Cardiac fibroblast (primary cell): ENCODE measurements at regions not wholly inside any gene's neighbourhood (a gene's known extent, or its start where the extent isn't known, plus 50 kb on each side); places are given as distances from the start of the nearest gene placed in this dataset.

Experiments used
- DNase-seq, 2 donors: peaks; one replicate each; pipeline versions ENCODE4 v3.0.0 to v3.0.0-alpha.2; 2010; ENCODE audit warnings: low read depth in 2 of 2
- H3K4me3 ChIP-seq, 2 donors: replicated peaks in 1 of 2; 1 replicate in 1 of 2; 2 replicates in 1 of 2; pipeline ENCODE4 v1.5.1; 2011; ENCODE audit warnings: low read depth in 2 of 2, low read length in 2 of 2, mild to moderate bottlenecking in 2 of 2, moderate library complexity in 1 of 2
- TF ChIP-seq, protein P1 (sequence below): IDR thresholded peaks from one replicate; pipeline ENCODE4 v1.5.1; 2011; ENCODE audit warnings: low read depth, mild to moderate bottlenecking, low read length, inconsistent platforms

DNA sequence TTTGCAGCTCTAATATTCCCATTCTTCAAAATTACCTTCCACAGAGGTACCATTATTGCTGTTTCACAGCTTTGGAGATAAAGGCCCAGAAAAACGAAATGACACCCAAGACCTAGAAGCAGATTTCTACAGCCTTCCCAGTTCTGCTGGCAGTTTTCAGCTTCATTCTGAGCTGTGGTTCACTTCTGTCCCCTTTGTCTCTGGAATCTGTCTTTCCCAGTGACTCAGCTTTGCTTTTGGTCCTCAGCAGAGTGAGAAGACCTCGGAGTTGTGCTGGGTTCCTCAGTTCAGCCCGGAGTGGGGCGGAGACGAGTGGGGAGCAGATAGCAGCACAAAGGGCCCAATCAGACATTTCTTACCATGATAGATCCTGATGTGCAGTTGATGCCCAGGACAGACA lies 180.7 kb upstream of the CXCR4 start:
- DNase-seq: no peak
- H3K4me3 ChIP-seq: no peak overlapping the region
- TF ChIP-seq, protein P1, sequence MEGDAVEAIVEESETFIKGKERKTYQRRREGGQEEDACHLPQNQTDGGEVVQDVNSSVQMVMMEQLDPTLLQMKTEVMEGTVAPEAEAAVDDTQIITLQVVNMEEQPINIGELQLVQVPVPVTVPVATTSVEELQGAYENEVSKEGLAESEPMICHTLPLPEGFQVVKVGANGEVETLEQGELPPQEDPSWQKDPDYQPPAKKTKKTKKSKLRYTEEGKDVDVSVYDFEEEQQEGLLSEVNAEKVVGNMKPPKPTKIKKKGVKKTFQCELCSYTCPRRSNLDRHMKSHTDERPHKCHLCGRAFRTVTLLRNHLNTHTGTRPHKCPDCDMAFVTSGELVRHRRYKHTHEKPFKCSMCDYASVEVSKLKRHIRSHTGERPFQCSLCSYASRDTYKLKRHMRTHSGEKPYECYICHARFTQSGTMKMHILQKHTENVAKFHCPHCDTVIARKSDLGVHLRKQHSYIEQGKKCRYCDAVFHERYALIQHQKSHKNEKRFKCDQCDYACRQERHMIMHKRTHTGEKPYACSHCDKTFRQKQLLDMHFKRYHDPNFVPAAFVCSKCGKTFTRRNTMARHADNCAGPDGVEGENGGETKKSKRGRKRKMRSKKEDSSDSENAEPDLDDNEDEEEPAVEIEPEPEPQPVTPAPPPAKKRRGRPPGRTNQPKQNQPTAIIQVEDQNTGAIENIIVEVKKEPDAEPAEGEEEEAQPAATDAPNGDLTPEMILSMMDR: no peak

DNA sequence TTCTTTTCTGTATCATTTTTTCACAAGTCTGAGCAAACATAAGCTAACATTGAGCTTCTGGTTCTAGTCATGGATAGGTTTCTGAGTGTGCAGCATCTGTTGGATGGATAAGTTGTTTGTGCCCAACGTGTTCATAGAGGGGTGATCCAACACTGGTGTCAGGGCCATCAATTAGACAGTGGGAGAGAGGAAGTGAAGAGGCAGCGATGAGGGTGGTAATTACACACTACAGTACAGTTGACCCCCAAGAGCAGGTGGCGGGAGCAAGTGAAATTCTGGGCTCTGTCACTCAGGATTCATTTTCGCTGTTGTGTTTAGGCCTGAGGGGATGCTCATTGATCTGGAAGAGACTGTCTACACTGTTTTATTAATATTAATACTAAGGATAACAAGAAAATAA lies 180.0 kb upstream of the CXCR4 start:
- TF ChIP-seq, protein P1: no peak
- H3K4me3 ChIP-seq: no peak overlapping the region
- DNase-seq: no peak

DNA sequence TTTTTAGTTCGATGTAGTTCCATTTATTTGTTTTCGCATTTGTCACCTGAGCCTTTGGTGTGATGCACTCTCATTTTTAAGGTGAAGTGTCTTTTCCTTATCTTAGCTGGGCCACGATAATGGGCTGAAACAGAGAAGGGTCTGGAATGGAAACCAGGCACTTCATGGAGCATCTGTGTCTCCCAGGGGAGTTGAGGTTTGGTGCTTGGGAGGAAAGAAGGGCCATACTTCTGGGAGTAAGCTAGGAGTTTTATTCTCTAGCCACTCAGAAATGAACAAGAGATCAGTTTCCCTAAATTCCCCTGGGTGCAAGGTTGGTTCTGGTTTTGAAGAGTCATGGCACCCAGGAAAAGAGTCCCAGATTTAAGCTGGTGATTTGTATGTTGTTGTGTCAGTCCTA lies 179.4 kb upstream of the CXCR4 start:
- H3K4me3 ChIP-seq: no peak overlapping the region
- TF ChIP-seq, protein P1: no peak
- no peak for DNase-seq

DNA sequence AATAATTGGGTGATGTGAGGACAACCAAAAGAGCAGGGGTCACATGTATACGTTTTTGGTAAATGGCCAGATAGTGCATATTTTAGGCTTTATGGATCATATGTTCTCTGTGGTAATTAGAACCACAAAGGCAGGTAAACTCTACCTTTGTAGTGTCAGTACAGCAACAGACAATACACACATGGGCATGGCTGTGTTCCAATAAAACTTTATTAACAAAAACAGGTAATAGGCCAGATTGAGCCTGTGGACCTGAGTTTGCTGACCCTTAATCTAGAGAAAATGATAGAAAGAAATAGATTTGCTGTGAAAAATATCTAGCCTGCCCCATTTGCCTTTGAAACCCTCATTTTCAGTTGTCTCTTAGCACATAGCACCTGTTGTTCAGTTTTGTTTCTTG lies 177.2 kb upstream of the CXCR4 start:
- DNase-seq: no peak

DNA sequence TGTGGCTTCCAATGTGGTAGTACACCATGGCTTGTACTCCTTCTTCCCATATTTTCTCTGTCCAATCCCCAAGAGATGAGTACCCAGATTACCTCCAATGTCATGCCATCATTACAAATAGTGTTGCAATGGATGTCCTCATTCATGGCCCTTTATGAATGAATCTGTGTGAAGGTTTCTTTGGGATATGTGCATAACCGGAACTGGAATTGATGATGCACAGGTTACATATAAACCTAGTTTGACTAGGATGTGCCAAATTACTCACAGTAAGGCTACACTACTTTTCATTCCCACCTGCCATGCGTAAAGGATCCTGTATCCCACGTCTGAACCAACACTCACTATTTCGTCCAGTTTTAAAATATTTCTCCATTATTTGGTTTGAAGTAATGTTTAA lies 173.9 kb upstream of the CXCR4 start:
- H3K4me3 ChIP-seq: no peak overlapping the region
- no peak for DNase-seq
- TF ChIP-seq, protein P1: no peak

More for the DNA sequence above, 177.2 kb upstream of the CXCR4 start:
- TF ChIP-seq, protein P1: no peak
- H3K4me3 ChIP-seq: no peak overlapping the region

DNA sequence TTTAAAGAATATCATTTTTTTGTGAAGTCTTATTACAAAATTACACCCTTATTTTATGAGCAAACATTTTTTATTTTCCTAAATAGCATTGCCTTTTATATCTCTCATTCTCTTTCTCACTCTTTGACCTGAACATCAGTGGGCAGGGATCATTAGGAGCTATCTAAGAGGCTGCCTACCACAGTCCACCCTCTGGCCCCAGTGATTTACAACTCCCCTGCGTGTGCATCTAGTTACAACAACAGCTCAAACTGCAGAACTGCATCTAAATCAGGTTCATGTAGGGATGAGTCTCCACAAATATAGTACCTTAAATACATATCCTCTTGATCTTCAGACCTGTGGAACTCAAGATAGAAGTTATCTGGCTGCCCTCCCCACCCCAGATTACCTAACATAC lies 172.4 kb upstream of the CXCR4 start:
- TF ChIP-seq, protein P1: no peak
- DNase-seq: no peak
- H3K4me3 ChIP-seq: no peak overlapping the region

DNA sequence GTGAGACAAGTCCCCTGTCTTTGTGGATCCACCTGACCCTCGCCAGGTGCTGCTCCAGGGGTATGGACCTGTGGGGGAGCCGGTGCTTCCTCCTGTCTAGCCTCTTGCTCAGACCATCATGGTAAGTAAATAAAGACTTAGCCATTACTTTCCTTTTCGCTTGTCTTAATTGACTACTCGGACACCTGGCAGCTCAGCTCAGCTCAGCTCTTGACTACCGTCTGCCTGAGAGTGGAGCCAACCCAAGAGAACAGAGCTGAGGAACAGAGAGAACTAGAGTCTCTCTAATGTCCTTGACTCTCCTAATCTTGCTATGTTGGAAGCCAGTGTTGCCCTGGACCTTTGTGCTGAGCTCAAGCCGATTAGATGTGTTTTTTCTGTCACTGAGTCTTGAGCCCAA lies 170.3 kb upstream of the CXCR4 start:
- TF ChIP-seq, protein P1: no peak
- DNase-seq: no peak
- H3K4me3 ChIP-seq: no peak overlapping the region
